SK-N-SH treated with all-trans-retinoic acid at 6 μM for 48 hours (cell line): ENCODE measurements at regions not wholly inside any gene's neighbourhood (a gene's known extent, or its start where the extent isn't known, plus 50 kb on each side); places are given as distances from the start of the nearest gene placed in this dataset.

Source experiments
- CREB5 ChIP-seq: fragments of 250-450 bp; sonication (Bioruptor Pico); IDR thresholded peaks from 2 replicates; pipeline ENCODE4 v1.5.1; 2020; ENCODE audit warnings: low read depth, mild to moderate bottlenecking, moderate library complexity
- CSDC2 ChIP-seq: fragments of 250-450 bp; sonication (Bioruptor Pico); IDR thresholded peaks from 2 replicates; pipeline ENCODE4 v1.5.0; 2020; ENCODE audit warnings: mild to moderate bottlenecking, moderate library complexity
- CSRNP3 ChIP-seq: fragments of 250-450 bp; sonication (Bioruptor Pico); IDR thresholded peaks from 2 replicates; pipeline ENCODE4 v1.5.1; 2021; ENCODE audit warnings: mild to moderate bottlenecking, moderate library complexity
- TF ChIP-seq, protein P1 (sequence below): fragments of 250-450 bp; sonication (Bioruptor Pico); IDR thresholded peaks from 2 replicates; pipeline ENCODE4 v1.8.0; 2020; ENCODE audit warnings: mild to moderate bottlenecking, moderate library complexity, borderline replicate concordance

GRCh38 chr2:138104071-138104470, 139.8 kb downstream of the HNMT start:
- TF ChIP-seq CSDC2 (CRISPR knock-in tag), result no peak
- TF ChIP-seq, protein P1, sequence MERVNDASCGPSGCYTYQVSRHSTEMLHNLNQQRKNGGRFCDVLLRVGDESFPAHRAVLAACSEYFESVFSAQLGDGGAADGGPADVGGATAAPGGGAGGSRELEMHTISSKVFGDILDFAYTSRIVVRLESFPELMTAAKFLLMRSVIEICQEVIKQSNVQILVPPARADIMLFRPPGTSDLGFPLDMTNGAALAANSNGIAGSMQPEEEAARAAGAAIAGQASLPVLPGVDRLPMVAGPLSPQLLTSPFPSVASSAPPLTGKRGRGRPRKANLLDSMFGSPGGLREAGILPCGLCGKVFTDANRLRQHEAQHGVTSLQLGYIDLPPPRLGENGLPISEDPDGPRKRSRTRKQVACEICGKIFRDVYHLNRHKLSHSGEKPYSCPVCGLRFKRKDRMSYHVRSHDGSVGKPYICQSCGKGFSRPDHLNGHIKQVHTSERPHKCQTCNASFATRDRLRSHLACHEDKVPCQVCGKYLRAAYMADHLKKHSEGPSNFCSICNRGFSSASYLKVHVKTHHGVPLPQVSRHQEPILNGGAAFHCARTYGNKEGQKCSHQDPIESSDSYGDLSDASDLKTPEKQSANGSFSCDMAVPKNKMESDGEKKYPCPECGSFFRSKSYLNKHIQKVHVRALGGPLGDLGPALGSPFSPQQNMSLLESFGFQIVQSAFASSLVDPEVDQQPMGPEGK (CRISPR knock-in tag), result no peak
- TF ChIP-seq CREB5 (CRISPR knock-in tag), result no peak
- TF ChIP-seq CSRNP3 (CRISPR knock-in tag), result no peak
